ENCODE measurements at regions not wholly inside any gene's neighbourhood (a gene's known extent, or its start where the extent isn't known, plus 50 kb on each side); places are given as distances from the start of the nearest gene placed in this dataset.

DNA sequence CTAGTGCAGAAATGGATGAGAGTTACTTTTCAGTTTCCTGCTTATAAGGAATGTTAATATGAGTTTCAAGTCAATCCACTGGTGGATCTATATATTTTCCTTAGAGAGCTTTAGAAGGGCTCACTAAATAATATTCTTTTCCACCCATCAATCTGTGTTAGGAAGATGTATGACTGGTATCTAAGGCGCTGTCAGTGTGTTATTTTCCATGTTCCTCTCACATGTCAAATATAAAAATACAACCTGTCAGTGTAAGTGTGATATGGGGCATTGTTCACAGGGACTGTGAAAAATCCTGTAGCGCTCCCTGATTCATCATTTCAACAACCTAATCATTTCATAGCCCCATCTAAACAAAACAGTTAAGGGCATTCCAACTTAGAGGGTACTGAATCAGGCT, 203.1 kb downstream of the TMEM26 start:
- CTCF ChIA-PET = no interaction called here
- TF ChIP-seq BHLHE40 (IDR thresholded peaks at IDR 0.05; ENCODE audit: borderline replicate concordance) = no peak
- TF ChIP-seq HDGF (IDR thresholded peaks at IDR 0.05; ENCODE audit: borderline replicate concordance) = no peak
- no peak for TF ChIP-seq ELF4 (IDR thresholded peaks at IDR 0.05)
- TF ChIP-seq ZNF384 (IDR thresholded peaks at IDR 0.05) = no peak
- no peak for TF ChIP-seq ARNT (IDR thresholded peaks at IDR 0.05)
- no peak for TF ChIP-seq FOXK2 (IDR thresholded peaks at IDR 0.05)
- no peak for TF ChIP-seq SUZ12 (IDR thresholded peaks at IDR 0.05)
- TF ChIP-seq PKNOX1 (IDR thresholded peaks at IDR 0.05) = no peak
- no peak for TF ChIP-seq NFRKB (IDR thresholded peaks at IDR 0.05)
- TF ChIP-seq TARDBP (IDR thresholded peaks at IDR 0.05) = no peak
- TF ChIP-seq SP1 (IDR thresholded peaks at IDR 0.05) = no peak
- TF ChIP-seq LEF1 (IDR thresholded peaks at IDR 0.05; ENCODE audit: borderline replicate concordance) = no peak
- no peak for TF ChIP-seq CTBP1 (IDR thresholded peaks at IDR 0.05; ENCODE audit: borderline replicate concordance)
- TF ChIP-seq FOXM1 (IDR thresholded peaks at IDR 0.05; ENCODE audit: borderline replicate concordance) = no peak
- TF ChIP-seq L3MBTL2 (conservative IDR thresholded peaks at IDR 0.05) = no peak
- no peak for TF ChIP-seq FOXA1 (IDR thresholded peaks at IDR 0.05)

GRCh38 chr10:61248013-61248412, 205.2 kb downstream of the TMEM26 start:
- TF ChIP-seq SP1 (IDR thresholded peaks at IDR 0.05) (no peak), ARNT (IDR thresholded peaks at IDR 0.05) (no peak), TARDBP (IDR thresholded peaks at IDR 0.05) (no peak), CTBP1 (IDR thresholded peaks at IDR 0.05; ENCODE audit: borderline replicate concordance) (no peak), BHLHE40 (IDR thresholded peaks at IDR 0.05; ENCODE audit: borderline replicate concordance) (no peak), NFRKB (IDR thresholded peaks at IDR 0.05) (no peak), PKNOX1 (IDR thresholded peaks at IDR 0.05) (no peak), FOXM1 (IDR thresholded peaks at IDR 0.05; ENCODE audit: borderline replicate concordance) (no peak), LEF1 (IDR thresholded peaks at IDR 0.05; ENCODE audit: borderline replicate concordance) (no peak), HDGF (IDR thresholded peaks at IDR 0.05; ENCODE audit: borderline replicate concordance) (no peak), ELF4 (IDR thresholded peaks at IDR 0.05) (no peak), FOXK2 (IDR thresholded peaks at IDR 0.05) (no peak), FOXA1 (IDR thresholded peaks at IDR 0.05) (no peak), ZNF384 (IDR thresholded peaks at IDR 0.05) (no peak), L3MBTL2 (conservative IDR thresholded peaks at IDR 0.05) (no peak), SUZ12 (IDR thresholded peaks at IDR 0.05) (no peak)
- CTCF ChIA-PET = no interaction called here
- no peak for DNase-seq (ENCODE audit: extremely low spot score)
- POLR2A ChIA-PET = no interaction called here

More for the DNA sequence above, 203.1 kb downstream of the TMEM26 start:
- DNase-seq (ENCODE audit: extremely low spot score) = no peak
- POLR2A ChIA-PET = no interaction called here

- ChIA-PET POLR2A (no interaction called here), CTCF (no interaction called here)
- DNase-seq (ENCODE audit: extremely low spot score) = no peak
- no peak for TF ChIP-seq PKNOX1 (IDR thresholded peaks at IDR 0.05)
Measured at GRCh38 chr10:61244261-61244775, 208.9 kb downstream of the TMEM26 start.

DNA sequence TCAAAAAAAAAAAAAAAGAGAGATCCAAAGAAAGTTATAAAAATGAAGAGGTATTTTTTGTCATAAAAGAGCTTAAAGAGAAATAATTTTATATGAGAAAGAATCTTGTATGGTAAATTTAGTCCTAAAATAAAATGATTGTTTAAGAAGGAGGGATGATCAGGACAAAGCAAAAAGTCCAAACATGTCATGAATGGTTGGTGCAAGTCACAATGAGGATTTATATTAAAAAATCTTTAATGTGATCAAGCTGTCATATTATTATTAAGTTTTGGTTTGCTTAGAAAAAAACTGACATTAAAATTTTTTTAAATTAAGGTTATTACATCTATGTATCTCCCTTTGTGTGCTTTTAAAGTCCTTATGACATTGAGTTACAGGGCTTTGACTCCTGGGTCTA, 220.4 kb downstream of the TMEM26 start:
- DNase-seq (ENCODE audit: extremely low spot score) = no peak
- CTCF ChIA-PET = interaction anchor here (1.2 kb wide), 1 partner anchor 91 kb away, joined by 4 read pairs; no protein-coding TSS in a partner anchor
- POLR2A ChIA-PET = no interaction called here
- TF ChIP-seq ELF4 (IDR thresholded peaks at IDR 0.05) (no peak), L3MBTL2 (conservative IDR thresholded peaks at IDR 0.05) (no peak), HDGF (IDR thresholded peaks at IDR 0.05; ENCODE audit: borderline replicate concordance) (no peak), SUZ12 (IDR thresholded peaks at IDR 0.05) (no peak), LEF1 (IDR thresholded peaks at IDR 0.05; ENCODE audit: borderline replicate concordance) (no peak)

DNA sequence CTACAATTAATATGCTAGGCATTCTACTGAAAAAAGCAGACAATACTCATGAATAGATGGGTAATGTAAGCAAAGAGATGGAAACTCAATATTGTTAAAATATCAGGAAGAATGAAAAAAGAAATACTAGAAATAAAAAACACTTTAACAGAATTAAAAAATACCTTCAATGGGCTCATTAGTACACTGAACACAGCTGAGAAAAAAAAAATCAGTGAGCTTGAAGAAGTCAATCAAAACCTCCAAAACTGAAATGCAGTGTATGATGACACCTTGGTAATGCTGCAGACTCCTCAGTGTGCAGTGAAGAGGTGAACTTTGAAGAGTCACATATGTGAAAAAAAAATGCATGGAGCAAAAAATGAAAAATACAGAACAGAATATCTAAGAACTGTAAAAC, 227.2 kb downstream of the TMEM26 start:
- CTCF ChIA-PET = no interaction called here
- DNase-seq (ENCODE audit: extremely low spot score) = no peak
- TF ChIP-seq FOXA1 (IDR thresholded peaks at IDR 0.05) (no peak), FOXM1 (IDR thresholded peaks at IDR 0.05; ENCODE audit: borderline replicate concordance) (no peak), LEF1 (IDR thresholded peaks at IDR 0.05; ENCODE audit: borderline replicate concordance) (no peak), TARDBP (IDR thresholded peaks at IDR 0.05) (no peak), BHLHE40 (IDR thresholded peaks at IDR 0.05; ENCODE audit: borderline replicate concordance) (no peak), ARNT (IDR thresholded peaks at IDR 0.05) (no peak), NFRKB (IDR thresholded peaks at IDR 0.05) (no peak), PKNOX1 (IDR thresholded peaks at IDR 0.05) (no peak), CTBP1 (IDR thresholded peaks at IDR 0.05; ENCODE audit: borderline replicate concordance) (no peak), HDGF (IDR thresholded peaks at IDR 0.05; ENCODE audit: borderline replicate concordance) (no peak), ELF4 (IDR thresholded peaks at IDR 0.05) (no peak)
- POLR2A ChIA-PET = no interaction called here

GRCh38 chr10:61223576-61223975, 229.6 kb downstream of the TMEM26 start:
- CTCF ChIA-PET = no interaction called here
- no peak for DNase-seq (ENCODE audit: extremely low spot score)
- TF ChIP-seq FOXM1 (IDR thresholded peaks at IDR 0.05; ENCODE audit: borderline replicate concordance) (no peak), ARNT (IDR thresholded peaks at IDR 0.05) (no peak), CTBP1 (IDR thresholded peaks at IDR 0.05; ENCODE audit: borderline replicate concordance) (no peak), BHLHE40 (IDR thresholded peaks at IDR 0.05; ENCODE audit: borderline replicate concordance) (no peak), L3MBTL2 (conservative IDR thresholded peaks at IDR 0.05) (no peak), SUZ12 (IDR thresholded peaks at IDR 0.05) (no peak), PKNOX1 (IDR thresholded peaks at IDR 0.05) (no peak), ELF4 (IDR thresholded peaks at IDR 0.05) (no peak), SP1 (IDR thresholded peaks at IDR 0.05) (no peak), ZNF384 (IDR thresholded peaks at IDR 0.05) (no peak), LEF1 (IDR thresholded peaks at IDR 0.05; ENCODE audit: borderline replicate concordance) (no peak), HDGF (IDR thresholded peaks at IDR 0.05; ENCODE audit: borderline replicate concordance) (no peak), FOXA1 (IDR thresholded peaks at IDR 0.05) (no peak), FOXK2 (IDR thresholded peaks at IDR 0.05) (no peak), NFRKB (IDR thresholded peaks at IDR 0.05) (no peak)
- POLR2A ChIA-PET = no interaction called here
